ENCODE measurements at regions not wholly inside any gene's neighbourhood (a gene's known extent, or its start where the extent isn't known, plus 50 kb on each side); places are given as distances from the start of the nearest gene placed in this dataset.

- TF ChIP-seq POLR2A (IDR thresholded peaks at IDR 0.05), result no peak
- TF ChIP-seq CTCF (IDR thresholded peaks at IDR 0.05), result no peak
Measured at GRCh38 chr13:74067818-74068217, 66.4 kb downstream of the KLF12 start.
